ENCODE measurements at regions not wholly inside any gene's neighbourhood (a gene's known extent, or its start where the extent isn't known, plus 50 kb on each side); places are given as distances from the start of the nearest gene placed in this dataset.

DNA sequence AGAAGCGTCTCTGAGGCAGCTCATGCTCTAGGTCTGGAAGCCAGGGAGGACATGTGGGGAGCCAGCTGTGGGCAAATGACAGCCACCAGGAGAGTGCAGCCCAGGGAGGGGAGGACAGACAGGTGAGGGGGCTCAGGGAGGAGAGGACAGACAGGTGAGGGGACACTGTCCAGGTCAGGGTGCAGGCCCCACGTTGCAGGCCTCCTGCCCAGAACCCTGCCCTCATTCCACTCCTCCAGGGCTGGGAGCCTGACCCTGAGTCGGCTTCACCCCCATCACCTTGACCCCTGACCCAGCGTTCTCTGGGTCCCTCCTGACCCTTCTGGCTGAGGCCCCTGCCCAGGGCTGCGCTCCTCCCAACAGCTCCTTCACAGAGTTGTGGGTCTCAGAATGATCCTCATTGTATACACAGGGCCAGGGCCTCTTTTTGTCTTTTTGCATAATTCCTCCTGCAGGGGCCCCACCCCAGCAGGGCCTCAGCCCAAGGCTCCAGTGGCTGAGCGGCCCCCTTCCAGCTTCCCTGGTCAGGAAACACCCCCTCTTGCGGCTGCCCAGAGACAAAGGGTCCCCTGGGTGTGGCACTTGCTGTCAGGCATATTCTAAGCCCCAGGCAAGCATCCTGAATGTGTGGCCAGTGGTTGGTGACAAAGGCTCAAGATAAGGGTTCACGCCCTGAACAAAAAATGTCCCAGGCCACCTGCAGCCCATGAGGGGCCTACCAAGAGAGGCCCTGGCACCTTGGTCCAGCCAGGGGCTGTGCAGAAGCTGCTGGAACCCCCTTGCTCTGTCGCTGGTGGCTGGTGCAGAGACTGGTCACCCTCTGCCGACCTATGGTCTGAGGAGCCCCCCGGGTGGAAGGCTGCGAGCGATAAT, 853.0 kb downstream of the BRD1 start:
- TF ChIP-seq, protein P1, sequence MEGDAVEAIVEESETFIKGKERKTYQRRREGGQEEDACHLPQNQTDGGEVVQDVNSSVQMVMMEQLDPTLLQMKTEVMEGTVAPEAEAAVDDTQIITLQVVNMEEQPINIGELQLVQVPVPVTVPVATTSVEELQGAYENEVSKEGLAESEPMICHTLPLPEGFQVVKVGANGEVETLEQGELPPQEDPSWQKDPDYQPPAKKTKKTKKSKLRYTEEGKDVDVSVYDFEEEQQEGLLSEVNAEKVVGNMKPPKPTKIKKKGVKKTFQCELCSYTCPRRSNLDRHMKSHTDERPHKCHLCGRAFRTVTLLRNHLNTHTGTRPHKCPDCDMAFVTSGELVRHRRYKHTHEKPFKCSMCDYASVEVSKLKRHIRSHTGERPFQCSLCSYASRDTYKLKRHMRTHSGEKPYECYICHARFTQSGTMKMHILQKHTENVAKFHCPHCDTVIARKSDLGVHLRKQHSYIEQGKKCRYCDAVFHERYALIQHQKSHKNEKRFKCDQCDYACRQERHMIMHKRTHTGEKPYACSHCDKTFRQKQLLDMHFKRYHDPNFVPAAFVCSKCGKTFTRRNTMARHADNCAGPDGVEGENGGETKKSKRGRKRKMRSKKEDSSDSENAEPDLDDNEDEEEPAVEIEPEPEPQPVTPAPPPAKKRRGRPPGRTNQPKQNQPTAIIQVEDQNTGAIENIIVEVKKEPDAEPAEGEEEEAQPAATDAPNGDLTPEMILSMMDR (conservative IDR thresholded peaks at IDR 0.05; ENCODE audit: low read depth in 2 of 2): no peak
- TF ChIP-seq, protein P2, sequence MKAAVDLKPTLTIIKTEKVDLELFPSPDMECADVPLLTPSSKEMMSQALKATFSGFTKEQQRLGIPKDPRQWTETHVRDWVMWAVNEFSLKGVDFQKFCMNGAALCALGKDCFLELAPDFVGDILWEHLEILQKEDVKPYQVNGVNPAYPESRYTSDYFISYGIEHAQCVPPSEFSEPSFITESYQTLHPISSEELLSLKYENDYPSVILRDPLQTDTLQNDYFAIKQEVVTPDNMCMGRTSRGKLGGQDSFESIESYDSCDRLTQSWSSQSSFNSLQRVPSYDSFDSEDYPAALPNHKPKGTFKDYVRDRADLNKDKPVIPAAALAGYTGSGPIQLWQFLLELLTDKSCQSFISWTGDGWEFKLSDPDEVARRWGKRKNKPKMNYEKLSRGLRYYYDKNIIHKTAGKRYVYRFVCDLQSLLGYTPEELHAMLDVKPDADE (IDR thresholded peaks at IDR 0.05): no peak
- TF ChIP-seq EZH2 (IDR thresholded peaks at IDR 0.05; ENCODE audit: low read depth, unreplicated experiment) (no peak), NANOG (IDR thresholded peaks at IDR 0.05; ENCODE audit: borderline replicate concordance) (no peak), POLR2AphosphoS5 (IDR thresholded peaks at IDR 0.05; ENCODE audit: low read depth) (no peak), EZH2phosphoT487 (IDR thresholded peaks at IDR 0.05; ENCODE audit: unreplicated experiment) (no peak), JUNB (IDR thresholded peaks at IDR 0.05; ENCODE audit: unreplicated experiment) (no peak), CREB1 (CRISPR knock-in tag; IDR thresholded peaks at IDR 0.05; ENCODE audit: low read depth) (no peak), STAT1 (IDR thresholded peaks at IDR 0.05; ENCODE audit: unreplicated experiment) (no peak)
- TF ChIP-seq, protein P3, sequence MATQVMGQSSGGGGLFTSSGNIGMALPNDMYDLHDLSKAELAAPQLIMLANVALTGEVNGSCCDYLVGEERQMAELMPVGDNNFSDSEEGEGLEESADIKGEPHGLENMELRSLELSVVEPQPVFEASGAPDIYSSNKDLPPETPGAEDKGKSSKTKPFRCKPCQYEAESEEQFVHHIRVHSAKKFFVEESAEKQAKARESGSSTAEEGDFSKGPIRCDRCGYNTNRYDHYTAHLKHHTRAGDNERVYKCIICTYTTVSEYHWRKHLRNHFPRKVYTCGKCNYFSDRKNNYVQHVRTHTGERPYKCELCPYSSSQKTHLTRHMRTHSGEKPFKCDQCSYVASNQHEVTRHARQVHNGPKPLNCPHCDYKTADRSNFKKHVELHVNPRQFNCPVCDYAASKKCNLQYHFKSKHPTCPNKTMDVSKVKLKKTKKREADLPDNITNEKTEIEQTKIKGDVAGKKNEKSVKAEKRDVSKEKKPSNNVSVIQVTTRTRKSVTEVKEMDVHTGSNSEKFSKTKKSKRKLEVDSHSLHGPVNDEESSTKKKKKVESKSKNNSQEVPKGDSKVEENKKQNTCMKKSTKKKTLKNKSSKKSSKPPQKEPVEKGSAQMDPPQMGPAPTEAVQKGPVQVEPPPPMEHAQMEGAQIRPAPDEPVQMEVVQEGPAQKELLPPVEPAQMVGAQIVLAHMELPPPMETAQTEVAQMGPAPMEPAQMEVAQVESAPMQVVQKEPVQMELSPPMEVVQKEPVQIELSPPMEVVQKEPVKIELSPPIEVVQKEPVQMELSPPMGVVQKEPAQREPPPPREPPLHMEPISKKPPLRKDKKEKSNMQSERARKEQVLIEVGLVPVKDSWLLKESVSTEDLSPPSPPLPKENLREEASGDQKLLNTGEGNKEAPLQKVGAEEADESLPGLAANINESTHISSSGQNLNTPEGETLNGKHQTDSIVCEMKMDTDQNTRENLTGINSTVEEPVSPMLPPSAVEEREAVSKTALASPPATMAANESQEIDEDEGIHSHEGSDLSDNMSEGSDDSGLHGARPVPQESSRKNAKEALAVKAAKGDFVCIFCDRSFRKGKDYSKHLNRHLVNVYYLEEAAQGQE (IDR thresholded peaks at IDR 0.05; ENCODE audit: unreplicated experiment): no peak
- TF ChIP-seq, protein P4, sequence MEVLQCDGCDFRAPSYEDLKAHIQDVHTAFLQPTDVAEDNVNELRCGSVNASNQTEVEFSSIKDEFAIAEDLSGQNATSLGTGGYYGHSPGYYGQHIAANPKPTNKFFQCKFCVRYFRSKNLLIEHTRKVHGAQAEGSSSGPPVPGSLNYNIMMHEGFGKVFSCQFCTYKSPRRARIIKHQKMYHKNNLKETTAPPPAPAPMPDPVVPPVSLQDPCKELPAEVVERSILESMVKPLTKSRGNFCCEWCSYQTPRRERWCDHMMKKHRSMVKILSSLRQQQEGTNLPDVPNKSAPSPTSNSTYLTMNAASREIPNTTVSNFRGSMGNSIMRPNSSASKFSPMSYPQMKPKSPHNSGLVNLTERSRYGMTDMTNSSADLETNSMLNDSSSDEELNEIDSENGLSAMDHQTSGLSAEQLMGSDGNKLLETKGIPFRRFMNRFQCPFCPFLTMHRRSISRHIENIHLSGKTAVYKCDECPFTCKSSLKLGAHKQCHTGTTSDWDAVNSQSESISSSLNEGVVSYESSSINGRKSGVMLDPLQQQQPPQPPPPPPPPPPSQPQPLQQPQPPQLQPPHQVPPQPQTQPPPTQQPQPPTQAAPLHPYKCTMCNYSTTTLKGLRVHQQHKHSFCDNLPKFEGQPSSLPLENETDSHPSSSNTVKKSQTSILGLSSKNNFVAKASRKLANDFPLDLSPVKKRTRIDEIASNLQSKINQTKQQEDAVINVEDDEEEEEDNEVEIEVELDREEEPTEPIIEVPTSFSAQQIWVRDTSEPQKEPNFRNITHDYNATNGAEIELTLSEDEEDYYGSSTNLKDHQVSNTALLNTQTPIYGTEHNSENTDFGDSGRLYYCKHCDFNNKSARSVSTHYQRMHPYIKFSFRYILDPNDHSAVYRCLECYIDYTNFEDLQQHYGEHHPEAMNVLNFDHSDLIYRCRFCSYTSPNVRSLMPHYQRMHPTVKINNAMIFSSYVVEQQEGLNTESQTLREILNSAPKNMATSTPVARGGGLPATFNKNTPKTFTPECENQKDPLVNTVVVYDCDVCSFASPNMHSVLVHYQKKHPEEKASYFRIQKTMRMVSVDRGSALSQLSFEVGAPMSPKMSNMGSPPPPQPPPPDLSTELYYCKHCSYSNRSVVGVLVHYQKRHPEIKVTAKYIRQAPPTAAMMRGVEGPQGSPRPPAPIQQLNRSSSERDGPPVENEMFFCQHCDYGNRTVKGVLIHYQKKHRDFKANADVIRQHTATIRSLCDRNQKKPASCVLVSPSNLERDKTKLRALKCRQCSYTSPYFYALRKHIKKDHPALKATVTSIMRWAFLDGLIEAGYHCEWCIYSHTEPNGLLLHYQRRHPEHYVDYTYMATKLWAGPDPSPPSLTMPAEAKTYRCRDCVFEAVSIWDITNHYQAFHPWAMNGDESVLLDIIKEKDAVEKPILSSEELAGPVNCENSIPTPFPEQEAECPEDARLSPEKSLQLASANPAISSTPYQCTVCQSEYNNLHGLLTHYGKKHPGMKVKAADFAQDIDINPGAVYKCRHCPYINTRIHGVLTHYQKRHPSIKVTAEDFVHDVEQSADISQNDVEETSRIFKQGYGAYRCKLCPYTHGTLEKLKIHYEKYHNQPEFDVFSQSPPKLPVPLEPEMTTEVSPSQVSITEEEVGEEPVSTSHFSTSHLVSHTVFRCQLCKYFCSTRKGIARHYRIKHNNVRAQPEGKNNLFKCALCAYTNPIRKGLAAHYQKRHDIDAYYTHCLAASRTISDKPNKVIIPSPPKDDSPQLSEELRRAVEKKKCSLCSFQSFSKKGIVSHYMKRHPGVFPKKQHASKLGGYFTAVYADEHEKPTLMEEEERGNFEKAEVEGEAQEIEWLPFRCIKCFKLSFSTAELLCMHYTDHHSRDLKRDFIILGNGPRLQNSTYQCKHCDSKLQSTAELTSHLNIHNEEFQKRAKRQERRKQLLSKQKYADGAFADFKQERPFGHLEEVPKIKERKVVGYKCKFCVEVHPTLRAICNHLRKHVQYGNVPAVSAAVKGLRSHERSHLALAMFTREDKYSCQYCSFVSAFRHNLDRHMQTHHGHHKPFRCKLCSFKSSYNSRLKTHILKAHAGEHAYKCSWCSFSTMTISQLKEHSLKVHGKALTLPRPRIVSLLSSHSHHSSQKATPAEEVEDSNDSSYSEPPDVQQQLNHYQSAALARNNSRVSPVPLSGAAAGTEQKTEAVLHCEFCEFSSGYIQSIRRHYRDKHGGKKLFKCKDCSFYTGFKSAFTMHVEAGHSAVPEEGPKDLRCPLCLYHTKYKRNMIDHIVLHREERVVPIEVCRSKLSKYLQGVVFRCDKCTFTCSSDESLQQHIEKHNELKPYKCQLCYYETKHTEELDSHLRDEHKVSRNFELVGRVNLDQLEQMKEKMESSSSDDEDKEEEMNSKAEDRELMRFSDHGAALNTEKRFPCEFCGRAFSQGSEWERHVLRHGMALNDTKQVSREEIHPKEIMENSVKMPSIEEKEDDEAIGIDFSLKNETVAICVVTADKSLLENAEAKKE (CRISPR knock-in tag; IDR thresholded peaks at IDR 0.05): no peak

Measured in GM23338 (cell line).